DMS114 treated with DMSO at 0.1 percent for 48 hours (cell line): ENCODE measurements at regions not wholly inside any gene's neighbourhood (a gene's known extent, or its start where the extent isn't known, plus 50 kb on each side); places are given as distances from the start of the nearest gene placed in this dataset.

ENCODE experiments used
- DNase-seq: peaks from one replicate; lab custom pipeline; 2025; ENCODE audit not compliant: unreplicated experiment; lab: John Stamatoyannopoulos, UW

DNA sequence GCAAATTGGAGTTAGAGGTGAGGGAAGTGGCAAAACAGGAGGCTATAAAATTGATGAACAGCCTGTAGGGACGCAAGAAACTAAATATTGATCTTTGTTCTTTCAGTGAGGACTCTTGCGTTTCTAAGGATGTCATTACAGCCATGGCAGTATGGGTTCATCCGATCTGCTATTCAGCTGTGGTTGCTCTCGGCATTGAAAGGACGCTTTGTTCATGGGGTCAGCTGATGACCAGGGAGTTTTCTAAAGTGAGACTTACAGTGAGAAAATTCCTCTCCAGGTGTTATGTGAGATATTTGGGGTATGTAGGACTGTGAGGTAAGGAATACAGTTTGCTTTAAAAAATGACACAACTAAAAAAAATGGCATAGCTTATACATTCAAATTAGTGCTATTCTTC lies 52.7 kb upstream of the PELI1 start:
- DNase-seq: no peak

DNA sequence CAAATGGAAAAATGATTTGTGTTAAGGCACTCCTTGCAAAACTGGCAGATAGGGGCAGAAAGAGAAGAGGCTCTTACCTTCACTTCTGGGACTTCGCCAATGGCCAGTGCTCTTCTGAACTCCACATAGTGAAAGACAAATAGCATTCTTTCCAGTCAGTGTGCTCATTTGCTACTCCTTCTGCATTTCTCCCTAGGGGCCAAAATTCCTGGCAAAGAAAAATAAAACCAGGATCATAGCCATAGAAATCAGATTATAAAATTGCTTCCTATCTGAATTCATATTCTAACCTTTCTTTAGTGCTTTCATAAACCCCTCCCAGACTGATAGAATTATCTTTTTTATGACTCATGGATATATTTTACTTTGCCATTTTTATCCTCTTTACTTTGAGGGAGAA lies 56.9 kb upstream of the PELI1 start:
- no peak for DNase-seq

DNA sequence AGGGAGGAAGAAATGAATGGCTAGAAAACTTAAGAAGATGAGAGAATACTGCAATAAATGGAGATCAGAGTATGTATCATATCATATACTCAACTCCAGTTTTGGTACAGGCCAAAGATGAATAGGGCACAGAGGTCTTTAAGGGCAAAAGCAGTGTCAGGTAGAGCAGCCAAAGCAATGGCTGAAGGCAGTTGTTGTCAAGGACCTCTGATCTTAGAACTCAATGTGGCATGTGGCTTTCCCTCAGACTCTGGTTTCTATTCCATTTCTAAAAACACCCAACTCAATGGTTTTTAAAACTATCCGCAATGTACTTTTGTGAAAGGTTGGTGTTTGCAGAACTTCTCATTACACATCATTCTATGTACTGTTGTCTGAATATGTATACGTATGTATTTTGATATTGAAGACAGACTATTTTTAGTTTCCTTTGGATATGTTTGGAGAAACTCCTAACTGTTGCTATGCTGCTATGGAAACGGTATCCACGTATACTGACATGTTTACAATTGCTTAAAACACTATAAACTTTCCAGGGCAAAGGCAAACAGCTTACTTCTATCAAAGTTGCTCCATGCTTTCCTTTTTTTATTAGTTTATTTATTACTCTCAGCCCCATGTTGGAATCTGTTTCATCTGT lies 58.1 kb upstream of the PELI1 start:
- no peak for DNase-seq

DNA sequence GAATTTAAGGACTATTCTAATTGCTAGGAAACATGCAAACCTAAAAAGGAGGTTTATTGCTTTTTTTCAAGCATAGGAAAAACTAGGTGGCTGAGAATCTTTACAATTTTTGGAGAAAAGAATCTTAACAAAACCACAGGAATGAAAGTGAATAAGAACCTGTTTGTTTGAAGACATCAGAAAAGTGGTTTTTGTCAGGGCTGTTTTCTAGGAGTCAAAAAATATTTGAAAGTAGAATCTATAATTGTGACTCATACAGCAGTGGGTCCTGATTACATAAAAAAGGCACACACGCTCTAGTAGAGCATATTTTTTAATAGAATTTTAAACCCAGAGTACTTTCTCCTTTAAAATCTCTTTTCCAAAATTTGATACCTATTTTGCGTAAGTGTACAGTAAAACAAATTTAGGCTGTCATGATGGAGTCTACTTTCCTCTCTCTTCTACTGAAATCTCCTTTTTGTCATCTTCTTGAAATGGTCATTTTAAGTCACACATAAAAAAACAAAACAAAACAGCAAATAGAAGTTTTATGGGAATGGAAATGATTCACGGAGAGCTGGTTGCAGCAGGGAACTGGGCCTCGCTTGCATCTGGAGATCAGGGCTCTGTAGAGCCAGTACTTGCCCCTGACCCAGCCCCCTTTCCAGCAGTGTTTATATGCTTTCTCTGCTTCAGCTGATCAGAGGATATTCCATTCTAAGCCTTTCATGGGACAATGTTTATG lies 59.1 kb upstream of the PELI1 start:
- no peak for DNase-seq

DNA sequence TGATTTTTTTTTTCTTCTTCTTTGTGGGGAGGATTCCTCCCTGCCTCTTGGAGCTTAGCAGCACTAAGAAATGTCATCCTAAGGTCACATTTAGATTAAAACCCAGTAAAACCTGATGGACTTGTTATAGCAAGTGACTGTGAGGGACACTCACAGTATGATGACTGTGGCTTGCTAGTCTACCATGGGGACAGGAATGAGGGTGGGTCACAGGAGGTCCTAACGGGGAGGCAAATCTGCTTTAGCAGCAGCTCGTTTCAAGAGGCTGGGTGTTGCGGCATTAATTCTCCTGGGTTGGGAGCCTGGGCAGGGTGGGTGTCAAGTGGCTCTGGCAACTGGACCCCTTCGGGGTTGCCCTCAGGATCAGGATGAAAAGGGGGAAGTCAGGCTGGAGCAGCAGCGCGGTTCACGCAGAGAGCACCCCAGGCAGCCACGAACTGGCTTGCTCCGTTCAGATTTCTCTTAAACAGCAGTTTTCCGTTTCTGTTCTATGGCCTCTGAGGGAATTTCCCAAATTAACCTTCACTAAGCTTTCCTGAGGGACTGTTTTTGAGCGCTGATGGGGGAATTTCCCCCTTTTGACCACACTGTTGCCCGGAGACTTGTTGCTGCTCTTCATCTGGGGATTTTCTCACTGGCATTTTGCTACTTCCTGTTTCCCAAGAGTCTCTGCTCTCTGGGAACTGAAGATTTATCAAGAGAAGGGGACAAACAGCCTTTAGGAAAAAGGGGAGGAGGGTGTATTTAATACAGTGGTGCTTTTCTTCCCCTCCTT lies 59.8 kb upstream of the PELI1 start:
- DNase-seq: no peak

DNA sequence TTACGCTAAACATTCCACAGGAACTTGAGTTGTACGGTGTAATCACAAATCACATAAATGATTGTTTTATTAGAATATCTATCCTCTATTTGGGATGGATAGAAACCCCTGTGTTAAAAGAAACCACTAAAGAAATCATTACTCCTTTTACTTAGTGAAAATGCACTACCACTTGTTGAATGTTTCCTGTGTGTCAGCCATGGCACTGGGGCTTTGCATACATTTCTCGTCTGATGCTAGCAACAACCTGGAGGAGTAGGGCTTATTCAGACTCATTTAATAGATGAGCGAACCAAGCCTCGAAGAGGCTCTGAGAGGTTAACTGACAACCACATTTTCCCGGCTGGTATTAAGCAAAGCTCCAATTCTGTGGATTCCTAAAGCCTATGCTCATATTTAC lies 60.5 kb upstream of the PELI1 start:
- no peak for DNase-seq

DNA sequence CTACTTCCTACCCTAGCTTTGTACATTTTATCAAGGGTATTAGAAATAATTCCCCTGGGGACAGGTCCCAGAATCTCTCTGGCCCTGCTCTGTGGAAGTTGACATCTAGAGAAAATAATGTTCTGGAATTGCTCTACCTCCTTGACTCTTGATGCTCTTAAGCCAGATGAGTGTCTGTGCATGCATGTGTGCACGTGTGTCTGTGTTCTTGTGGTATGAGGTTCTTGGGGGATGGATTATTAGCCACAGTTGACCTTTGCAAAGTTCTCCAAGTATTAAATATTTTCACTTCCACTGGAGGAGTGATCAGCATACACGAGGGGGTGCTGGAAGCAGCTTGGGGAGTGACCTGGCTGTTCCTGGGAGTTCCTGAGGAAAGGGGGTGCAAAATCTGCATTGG lies 61.2 kb upstream of the PELI1 start:
- no peak for DNase-seq

DNA sequence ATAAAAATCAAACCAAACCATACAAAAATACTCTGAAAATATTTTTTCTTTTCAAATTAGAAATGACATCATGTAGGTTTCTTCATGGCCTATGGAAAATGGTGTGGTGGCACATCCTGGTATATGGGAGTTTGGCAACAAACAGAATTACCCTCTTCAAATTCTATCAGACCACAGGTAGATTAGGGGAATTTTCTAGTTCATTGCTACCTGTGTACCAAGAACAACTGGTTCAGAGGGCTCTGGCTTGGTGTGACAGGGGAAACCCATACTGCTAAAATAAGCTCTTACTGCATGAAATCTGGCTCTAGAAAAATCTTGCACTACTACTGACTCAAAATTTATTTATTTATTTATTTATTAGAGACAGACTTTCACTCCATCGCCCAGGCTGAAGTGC lies 63.4 kb upstream of the PELI1 start:
- DNase-seq: no peak

DNA sequence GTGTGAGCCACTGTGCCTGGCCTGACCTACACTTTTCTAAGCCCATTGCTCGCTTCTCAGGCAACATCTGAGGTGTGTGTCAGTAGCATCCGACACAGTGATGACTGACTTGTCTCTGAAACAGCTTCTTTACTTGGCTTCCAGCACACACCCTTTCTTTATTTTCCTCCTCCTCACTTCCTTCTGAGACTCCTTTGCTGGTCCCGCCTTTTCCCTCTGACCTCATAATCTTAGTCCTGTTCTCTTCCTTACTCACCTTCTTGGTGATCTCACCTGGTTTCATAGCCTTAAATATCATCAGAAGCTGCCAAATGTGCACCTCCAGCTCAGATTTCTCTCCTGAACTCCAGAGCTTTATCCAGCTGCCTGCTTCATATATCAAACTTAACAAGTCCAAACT lies 66.6 kb upstream of the PELI1 start:
- no peak for DNase-seq

DNA sequence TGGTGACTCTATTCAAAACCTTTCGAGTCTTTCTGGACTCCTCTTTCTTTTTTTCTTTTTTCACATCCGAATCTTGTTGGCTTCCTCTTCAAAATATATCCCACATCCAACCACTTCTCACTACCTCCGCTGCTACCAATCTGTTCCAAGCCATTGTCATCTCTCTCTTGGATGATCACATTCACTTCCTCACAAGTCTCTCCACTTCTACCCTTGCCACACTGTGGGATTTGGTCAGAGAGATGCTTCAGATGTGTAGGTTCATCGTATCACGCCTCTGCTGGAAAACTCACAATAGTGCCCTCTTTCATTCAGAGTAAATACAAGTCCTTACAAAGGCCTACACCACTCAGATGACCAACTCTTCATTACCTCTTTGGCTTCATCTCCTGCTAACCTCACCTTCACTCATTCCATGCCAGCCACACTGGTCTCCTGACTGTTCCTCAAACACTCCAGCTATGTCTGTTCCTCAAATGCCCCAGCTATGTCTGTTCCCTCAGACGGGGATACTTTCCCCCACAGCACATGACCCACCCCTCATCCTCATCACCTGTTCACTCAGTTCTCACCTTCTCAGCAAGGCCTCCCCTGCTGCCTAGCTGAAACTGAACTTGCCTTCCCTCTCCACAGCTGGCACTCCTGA lies 67.2 kb upstream of the PELI1 start:
- no peak for DNase-seq

DNA sequence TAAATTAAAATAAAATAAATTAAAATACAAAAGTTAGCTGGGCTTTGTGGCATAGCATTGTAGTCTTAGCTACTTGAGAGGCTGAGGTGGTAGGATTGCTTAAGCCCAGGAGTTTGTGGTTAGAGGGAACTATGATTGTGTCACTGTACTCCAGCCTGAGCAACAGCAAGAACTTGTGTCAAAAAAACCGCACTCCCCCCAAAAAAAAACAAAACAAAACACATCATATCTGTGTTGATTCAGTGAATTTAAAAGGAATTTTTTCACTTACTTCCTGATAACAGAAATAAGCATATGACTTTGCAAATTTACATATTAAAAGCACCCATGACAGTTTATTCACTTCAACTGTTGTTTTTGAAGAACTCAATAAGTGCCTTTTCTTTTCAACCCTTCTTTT lies 68.1 kb upstream of the PELI1 start:
- DNase-seq: no peak

DNA sequence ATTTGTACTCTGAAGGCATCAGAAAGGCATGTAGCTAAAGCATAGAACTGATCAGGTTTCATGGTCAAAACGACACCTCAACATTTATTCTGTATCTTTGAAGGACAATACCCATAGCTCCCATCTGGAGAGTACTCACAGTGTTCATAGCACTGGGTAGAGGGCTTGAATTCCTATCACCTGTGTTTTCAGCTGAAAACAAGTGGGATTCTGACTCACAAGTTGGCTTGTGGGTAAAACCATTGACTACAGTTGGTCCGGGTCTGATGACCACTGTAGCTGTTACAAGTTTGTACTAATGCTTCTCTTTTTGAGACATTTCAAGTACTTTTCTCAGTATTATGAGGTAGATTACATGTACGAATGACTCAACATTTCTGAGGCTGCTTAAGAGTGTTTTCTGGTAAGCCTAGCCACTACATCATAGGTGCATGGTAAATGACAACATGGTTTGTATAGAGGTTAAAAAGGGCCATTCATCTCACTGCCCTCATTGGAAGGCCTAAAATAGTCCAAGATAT lies 68.6 kb upstream of the PELI1 start:
- no peak for DNase-seq

DNA sequence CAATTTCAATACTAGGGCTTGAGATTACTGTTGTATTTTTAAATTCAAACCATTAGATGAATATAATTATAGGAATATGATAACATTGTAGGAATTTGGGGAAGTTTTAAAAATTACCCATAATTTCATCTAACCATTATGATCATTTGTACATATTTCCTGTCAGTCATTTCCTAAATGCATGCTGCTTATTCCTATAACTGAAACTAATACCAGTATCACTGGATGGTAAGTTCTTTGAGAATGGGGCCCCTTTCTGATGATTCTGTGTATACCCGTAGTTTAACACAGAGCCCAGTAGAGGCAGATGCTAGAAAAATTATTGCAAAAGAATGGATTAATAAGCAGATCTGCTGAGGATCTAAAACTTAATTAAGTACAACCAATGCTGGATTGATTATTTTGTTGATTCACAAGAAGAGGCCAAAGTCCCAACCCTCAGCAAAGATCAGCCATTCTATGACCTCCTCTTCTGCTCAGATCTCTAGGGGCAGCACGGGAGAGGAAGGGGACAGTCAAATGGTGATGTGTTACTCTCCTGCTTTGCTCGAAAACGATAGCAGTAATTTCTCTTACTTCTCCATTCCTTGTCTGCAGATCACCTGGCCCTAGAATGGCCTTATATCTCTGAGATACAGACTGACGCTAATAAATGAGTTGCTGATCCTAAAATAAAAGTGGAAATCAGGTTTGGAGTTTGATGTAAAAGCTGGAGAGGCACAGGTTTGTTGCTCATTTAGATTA lies 69.5 kb upstream of the PELI1 start:
- DNase-seq: no peak

DNA sequence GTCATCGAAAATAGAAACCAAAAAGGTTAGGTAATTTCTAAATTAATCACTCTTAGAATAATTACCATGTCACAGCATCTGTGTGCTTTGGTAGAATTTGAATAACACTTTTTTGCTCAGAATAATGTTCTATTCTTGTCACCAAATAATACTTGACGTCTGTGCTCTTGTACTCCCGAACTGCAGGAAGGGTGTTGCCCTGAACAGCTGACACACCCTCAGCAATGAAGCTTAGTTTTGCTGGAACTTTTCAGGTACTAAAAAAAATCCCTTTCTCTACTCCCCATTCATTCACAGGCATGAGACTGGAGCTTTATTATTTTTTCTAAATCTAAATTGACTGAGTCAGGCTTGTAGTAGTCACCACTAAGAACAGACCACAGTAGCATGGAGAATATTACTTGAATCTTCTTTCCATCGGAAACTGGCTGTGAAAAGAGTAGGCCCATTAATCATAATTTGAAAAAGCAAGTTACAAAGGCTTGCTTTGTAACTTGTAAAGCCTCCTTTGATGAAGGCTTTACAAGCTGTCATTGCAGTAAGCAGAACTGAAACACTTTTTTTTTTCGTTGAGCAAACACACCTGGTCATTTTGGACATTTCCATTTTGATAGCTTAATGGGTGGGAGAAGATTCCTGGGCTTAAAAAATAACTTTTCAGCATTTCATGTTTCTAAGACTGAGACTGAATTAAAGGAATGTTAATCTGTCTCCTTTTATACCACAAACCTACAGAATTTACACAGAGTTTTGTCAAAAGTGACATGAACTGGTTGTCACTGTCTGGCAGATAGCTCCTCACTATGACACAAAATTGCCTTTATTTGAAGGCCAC lies 70.3 kb upstream of the PELI1 start:
- DNase-seq: no peak

DNA sequence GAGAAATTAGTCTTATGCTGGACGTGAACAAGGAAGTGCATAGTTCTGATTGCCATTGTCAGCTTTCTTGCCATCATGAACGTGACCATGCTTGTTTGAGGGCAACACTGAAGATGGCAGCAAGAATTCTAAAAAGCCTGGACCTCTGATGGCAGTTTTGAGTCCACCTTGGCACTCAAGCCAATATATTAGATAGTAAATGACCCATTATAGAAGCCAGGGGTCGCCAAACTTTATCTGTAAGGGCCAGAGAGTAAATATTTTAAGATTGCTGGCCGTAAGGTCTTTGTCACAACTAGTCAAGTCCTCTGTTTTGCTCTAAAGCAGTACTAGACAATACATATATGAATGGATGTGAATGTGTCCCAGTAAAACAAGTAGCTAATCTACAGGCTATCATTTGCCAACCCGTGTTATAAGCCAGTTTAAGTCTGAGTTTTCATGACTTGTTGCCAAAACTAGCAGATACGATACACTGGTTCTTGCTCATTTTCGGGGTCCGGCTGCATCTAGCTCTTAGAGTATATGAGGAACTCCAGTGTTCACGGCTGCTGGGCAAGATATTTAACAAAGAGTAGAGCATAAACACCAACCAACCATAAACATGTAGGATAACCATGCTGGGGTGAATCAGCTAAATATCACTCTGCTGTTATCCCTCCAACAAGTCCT lies 73.1 kb upstream of the PELI1 start:
- no peak for DNase-seq

DNA sequence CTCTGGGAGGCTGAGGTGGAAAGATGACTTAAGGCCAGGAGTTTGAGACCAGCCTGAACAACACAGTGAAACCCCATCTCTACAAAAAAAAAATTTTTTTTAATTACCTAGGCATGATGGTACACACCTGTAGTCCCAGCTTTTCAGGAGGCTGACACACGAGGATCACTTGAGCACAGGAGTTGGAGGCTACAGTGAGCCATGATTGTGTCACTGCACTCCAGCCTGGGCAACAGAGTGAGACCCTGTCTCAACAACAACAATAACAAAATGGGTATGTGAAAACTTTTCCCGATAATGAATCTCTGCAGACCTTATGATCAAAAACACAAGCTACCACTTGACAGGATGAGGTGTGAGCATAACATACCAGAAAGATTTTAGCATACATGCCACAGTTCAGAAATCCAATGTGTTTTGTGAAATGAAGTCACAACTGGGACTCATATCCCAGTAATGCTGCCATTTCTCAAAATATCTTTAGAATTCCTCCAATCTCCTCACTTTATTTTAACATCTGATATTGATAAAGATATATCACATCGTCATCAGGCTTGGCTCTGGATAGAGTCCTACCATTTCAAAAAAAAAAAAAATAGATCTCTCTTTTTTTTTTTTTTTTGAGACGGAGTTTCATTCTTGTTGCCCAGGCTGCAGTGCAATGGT lies 74.0 kb upstream of the PELI1 start:
- DNase-seq: no peak

DNA sequence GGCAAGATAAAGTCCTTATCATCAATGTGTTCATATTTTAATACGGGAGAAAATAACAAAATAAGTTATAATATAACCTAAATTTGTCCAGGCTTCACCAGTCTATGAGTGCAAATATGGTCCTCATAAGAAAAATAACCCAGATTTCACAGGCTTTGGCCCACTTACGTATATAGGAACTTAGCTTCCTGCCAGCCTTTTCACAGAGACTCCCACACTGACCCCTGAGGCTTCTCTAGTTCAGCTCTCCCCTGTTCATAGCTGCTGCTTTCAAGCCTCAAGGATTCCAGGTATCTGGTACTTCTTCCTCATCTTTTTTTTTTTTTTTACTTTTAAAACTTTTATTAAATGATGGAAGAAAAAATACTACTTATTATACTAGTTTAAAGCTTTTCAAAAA lies 74.9 kb upstream of the PELI1 start:
- no peak for DNase-seq

DNA sequence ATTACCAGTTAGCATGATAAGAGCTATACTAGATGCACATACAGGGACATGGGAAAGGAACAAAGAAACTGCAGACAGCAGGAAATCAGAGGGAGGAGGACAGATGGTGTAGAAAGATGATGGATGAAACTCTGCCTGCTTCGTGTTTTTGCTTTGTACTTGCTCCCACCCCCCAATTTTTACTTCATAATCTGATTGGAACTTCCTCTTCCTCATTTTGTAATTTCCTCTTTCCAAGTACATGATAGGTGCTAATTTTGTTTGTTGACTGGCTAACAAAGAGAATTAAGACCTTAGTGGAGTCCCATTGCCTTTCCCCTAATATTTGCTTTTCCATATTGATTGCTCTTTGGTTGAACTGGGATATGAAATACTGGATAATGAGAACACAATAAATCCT lies 76.0 kb upstream of the PELI1 start:
- no peak for DNase-seq
